ENCODE measurements at regions not wholly inside any gene's neighbourhood (a gene's known extent, or its start where the extent isn't known, plus 50 kb on each side); places are given as distances from the start of the nearest gene placed in this dataset.
"Not testable (repeated sequence)": the region's sequence is repeated elsewhere in the genome, so short reads cannot be mapped to it uniquely, and the experiment has no call there.

GRCh38 chr1:238409932-238410331, 519.2 kb upstream of the ZP4 start:
- DNase-seq = no peak

GRCh38 chr1:238409191-238409850, 518.6 kb upstream of the ZP4 start:
- peak; percentile 83 for DNase-seq

GRCh38 chr1:238408737-238409136, 518.0 kb upstream of the ZP4 start:
- DNase-seq = no peak

GRCh38 chr1:238406098-238406860, 515.6 kb upstream of the ZP4 start:
- DNase-seq = no peak

- DNase-seq = no peak
Measured at GRCh38 chr1:238404921-238405320, 514.2 kb upstream of the ZP4 start.

- no peak for DNase-seq
Measured at GRCh38 chr1:238404481-238404880, 513.8 kb upstream of the ZP4 start.

GRCh38 chr1:238401144-238401543, 510.4 kb upstream of the ZP4 start:
- DNase-seq = no peak

GRCh38 chr1:238399558-238399957, 508.8 kb upstream of the ZP4 start:
- DNase-seq = no peak

GRCh38 chr1:238396140-238396539, 505.4 kb upstream of the ZP4 start:
- no peak for DNase-seq

- DNase-seq = no peak
Measured at GRCh38 chr1:238384381-238384780, 493.7 kb upstream of the ZP4 start.

GRCh38 chr1:238380167-238380566, 489.4 kb upstream of the ZP4 start:
- no peak for DNase-seq

- not testable (repeated sequence) for DNase-seq
Measured at GRCh38 chr1:238379446-238379845, 488.7 kb upstream of the ZP4 start.

- no peak for DNase-seq
Measured at GRCh38 chr1:238377280-238377919, 486.7 kb upstream of the ZP4 start.

- DNase-seq = no peak
Measured at GRCh38 chr1:238370599-238370998, 479.9 kb upstream of the ZP4 start.

GRCh38 chr1:238364214-238364892, 473.6 kb upstream of the ZP4 start:
- DNase-seq = no peak

GRCh38 chr1:238360474-238360873, 469.8 kb upstream of the ZP4 start:
- no peak for DNase-seq

- DNase-seq = no peak
Measured at GRCh38 chr1:238350471-238350870, 459.7 kb upstream of the ZP4 start.

GRCh38 chr1:238346340-238346739, 455.6 kb upstream of the ZP4 start:
- peak; percentile 80 for DNase-seq

- no peak for DNase-seq
Measured at GRCh38 chr1:238345837-238346236, 455.1 kb upstream of the ZP4 start.

- no peak for DNase-seq
Measured at GRCh38 chr1:238343852-238344251, 453.1 kb upstream of the ZP4 start.

- DNase-seq = no peak
Measured at GRCh38 chr1:238341395-238341794, 450.7 kb upstream of the ZP4 start.

GRCh38 chr1:238340989-238341388, 450.3 kb upstream of the ZP4 start:
- DNase-seq = no peak

- DNase-seq = no peak
Measured at GRCh38 chr1:238336531-238336930, 445.8 kb upstream of the ZP4 start.

- no peak for DNase-seq
Measured at GRCh38 chr1:238334170-238334569, 443.4 kb upstream of the ZP4 start.

All from MV-4-11 (cell line).